Mesendoderm (in vitro differentiated cells): ENCODE measurements at regions not wholly inside any gene's neighbourhood (a gene's known extent, or its start where the extent isn't known, plus 50 kb on each side); places are given as distances from the start of the nearest gene placed in this dataset.

Source experiments
- DNase-seq: peaks from one replicate; pipeline ENCODE4 v3.0.0; 2013
- H2AK5ac ChIP-seq: 2 replicates; pipeline ENCODE4 v1.6.1; 2013; ENCODE audit warnings: low read length, inconsistent platforms
- H2BK120ac ChIP-seq: 2 replicates; pipeline ENCODE4 v1.6.1; 2013; ENCODE audit warnings: low read depth, mild to moderate bottlenecking, low read length, moderate library complexity, mixed read lengths
- H2BK15ac ChIP-seq: replicated peaks from 2 replicates; pipeline ENCODE4 v1.6.1; 2013; ENCODE audit warnings: low read depth, mild to moderate bottlenecking, moderate library complexity
- H2BK5ac ChIP-seq: 2 replicates; pipeline ENCODE4 v1.6.1; 2013; ENCODE audit warnings: low read length, inconsistent platforms
- H3K18ac ChIP-seq: 2 replicates; pipeline ENCODE4 v1.6.1; 2013; ENCODE audit warnings: mild to moderate bottlenecking, low read length, mixed read lengths
- H3K23ac ChIP-seq: one replicate; pipeline ENCODE4 v1.6.1; 2013; ENCODE audit warnings: low read length
- H3K27ac ChIP-seq: 2 replicates; pipeline ENCODE4 v1.5.1; 2013; ENCODE audit warnings: low read depth, mild to moderate bottlenecking, inconsistent platforms, low read length, moderate library complexity
- H3K27me3 ChIP-seq: 2 replicates; pipeline ENCODE4 v1.6.1; 2013; ENCODE audit warnings: low read length, control low read depth, mild to moderate bottlenecking, inconsistent platforms; ENCODE audit not compliant: insufficient read depth, poor library complexity
- H3K36me3 ChIP-seq: 2 replicates; pipeline ENCODE4 v1.6.1; 2013; ENCODE audit warnings: low read length, inconsistent platforms; ENCODE audit not compliant: control insufficient read depth, insufficient read depth
- H3K4ac ChIP-seq: one replicate; pipeline ENCODE4 v1.6.1; 2013; ENCODE audit warnings: low read depth, mild to moderate bottlenecking, low read length, moderate library complexity
- H3K4me1 ChIP-seq: 2 replicates; pipeline ENCODE4 v1.6.1; 2013; ENCODE audit warnings: low read depth, low read length, inconsistent platforms; ENCODE audit not compliant: control insufficient read depth
- H3K4me2 ChIP-seq: 2 replicates; pipeline ENCODE4 v1.6.1; 2013; ENCODE audit warnings: low read length
- H3K4me3 ChIP-seq: 2 replicates; pipeline ENCODE4 v1.5.1; 2013; ENCODE audit warnings: mild to moderate bottlenecking, low read length
- H3K56ac ChIP-seq: one replicate; pipeline ENCODE4 v1.6.1; 2013; ENCODE audit warnings: low read length
- H3K79me1 ChIP-seq: 2 replicates; pipeline ENCODE4 v1.6.1; 2013; ENCODE audit warnings: low read length, inconsistent platforms
- H3K79me2 ChIP-seq: 2 replicates; pipeline ENCODE4 v1.6.1; 2013; ENCODE audit warnings: mild to moderate bottlenecking, low read length; ENCODE audit not compliant: control insufficient read depth, insufficient read depth
- H3K9ac ChIP-seq: 2 replicates; pipeline ENCODE4 v1.6.1; 2013; ENCODE audit warnings: low read length, inconsistent platforms
- H4K5ac ChIP-seq: one replicate; pipeline ENCODE4 v1.6.1; 2013; ENCODE audit warnings: low read length
- H4K8ac ChIP-seq: one replicate; pipeline ENCODE4 v1.6.1; 2013; ENCODE audit warnings: low read depth, mild to moderate bottlenecking, control low read depth, low read length, moderate library complexity
- WGBS: extraction: QIAGEN DNeasy Blood & Tissue Kit; methylation state at CpG from one replicate; pipeline ENCODE4 v1.1.7; 2013; ENCODE audit warnings: low lambda C conversion rate, missing lambda C conversion rate; ENCODE audit not compliant: insufficient coverage; ENCODE audit errors: extremely low coverage; 5-methylcytosine and 5-hydroxymethylcytosine counted together

- H3K18ac ChIP-seq = no peak overlapping the region
- no peak overlapping the region for H3K4me3 ChIP-seq
- no peaks in the 10 kb centered on the region for H3K36me3 ChIP-seq
- H2BK15ac ChIP-seq = no peak overlapping the region
- H2BK120ac ChIP-seq = no peak overlapping the region
- DNase-seq = no peak
- no peak overlapping the region for H3K4me2 ChIP-seq
- no peaks in the 10 kb centered on the region for H3K27me3 ChIP-seq
- no peak overlapping the region for H2BK5ac ChIP-seq
- H3K79me2 ChIP-seq = no peaks in the 10 kb centered on the region
- no peak overlapping the region for H2AK5ac ChIP-seq
- no peak overlapping the region for H4K5ac ChIP-seq
- H3K23ac ChIP-seq = no peak overlapping the region
- no peak overlapping the region for H3K9ac ChIP-seq
- WGBS = no CpG with 5 or more reads among the region's 14 CpGs
- H3K27ac ChIP-seq = no peak overlapping the region
- no peaks in the 10 kb centered on the region for H3K79me1 ChIP-seq
- no peak overlapping the region for H3K56ac ChIP-seq
- H3K4ac ChIP-seq = peak overlapping the region; percentile 31
- H4K8ac ChIP-seq = no peak overlapping the region
- peaks cover 3% of the 10 kb centered on the region for H3K4me1 ChIP-seq
Measured at GRCh38 chr14:97298736-97299135, 501.6 kb downstream of the VRK1 start.

DNA sequence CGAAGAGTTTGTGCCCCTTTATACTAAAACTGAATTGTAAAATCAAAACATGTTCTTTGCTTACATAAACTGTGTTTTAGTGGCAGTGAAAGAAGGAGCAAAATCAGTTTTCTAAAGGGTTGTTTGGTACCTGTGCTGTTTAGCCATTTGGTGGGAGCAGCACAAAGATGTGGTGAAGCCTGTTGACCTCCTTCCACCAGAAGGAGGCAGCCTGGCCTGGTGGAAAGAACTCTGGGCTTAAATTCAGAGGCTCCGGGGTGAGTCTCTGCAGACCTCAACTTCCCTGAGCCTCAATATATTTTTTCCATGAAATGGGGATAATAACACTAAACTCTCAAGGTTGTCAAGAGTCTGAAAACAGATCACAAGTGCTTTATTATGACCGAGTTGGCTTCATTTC is 502.5 kb downstream of the VRK1 start:
- Histone ChIP-seq H2BK5ac (no peak overlapping the region), H3K27ac (no peak overlapping the region), H4K8ac (no peak overlapping the region), H3K56ac (no peak overlapping the region), H3K9ac (no peak overlapping the region), H3K79me2 (no peaks in the 10 kb centered on the region), H4K5ac (no peak overlapping the region), H3K36me3 (no peaks in the 10 kb centered on the region), H3K79me1 (no peaks in the 10 kb centered on the region), H3K4me3 (no peak overlapping the region), H3K18ac (no peak overlapping the region), H2AK5ac (no peak overlapping the region), H3K23ac (no peak overlapping the region), H3K4me1 (peaks cover 3% of the 10 kb centered on the region), H3K27me3 (no peaks in the 10 kb centered on the region), H2BK15ac (no peak overlapping the region), H3K4me2 (no peak overlapping the region), H3K4ac (no peak overlapping the region), H2BK120ac (no peak overlapping the region)
- peak; percentile 41 for DNase-seq
- no CpG with 5 or more reads among the region's 3 CpGs for WGBS

GRCh38 chr14:97301931-97302559 is 504.9 kb downstream of the VRK1 start:
- no peak overlapping the region for H2BK120ac ChIP-seq
- no peak overlapping the region for H4K8ac ChIP-seq
- H4K5ac ChIP-seq = no peak overlapping the region
- no CpG with 5 or more reads among the region's 4 CpGs for WGBS
- H3K27ac ChIP-seq = no peak overlapping the region
- no peak overlapping the region for H2AK5ac ChIP-seq
- no peaks in the 10 kb centered on the region for H3K79me2 ChIP-seq
- H3K18ac ChIP-seq = no peak overlapping the region
- H2BK5ac ChIP-seq = no peak overlapping the region
- H3K27me3 ChIP-seq = no peaks in the 10 kb centered on the region
- no peaks in the 10 kb centered on the region for H3K79me1 ChIP-seq
- H3K4me3 ChIP-seq = no peak overlapping the region
- DNase-seq = peak; percentile 65
- peak overlapping the region; percentile 10 for H3K56ac ChIP-seq
- H2BK15ac ChIP-seq = no peak overlapping the region
- H3K36me3 ChIP-seq = no peaks in the 10 kb centered on the region
- no peak overlapping the region for H3K4ac ChIP-seq
- no peak overlapping the region for H3K4me2 ChIP-seq
- no peak overlapping the region for H3K9ac ChIP-seq
- peaks cover 3% of the 10 kb centered on the region for H3K4me1 ChIP-seq
- H3K23ac ChIP-seq = no peak overlapping the region

GRCh38 chr14:97306133-97306759 is 509.1 kb downstream of the VRK1 start:
- Histone ChIP-seq H2BK120ac (no peak overlapping the region), H3K79me1 (no peaks in the 10 kb centered on the region)
- no CpG with 5 or more reads among the region's 3 CpGs for WGBS

DNA sequence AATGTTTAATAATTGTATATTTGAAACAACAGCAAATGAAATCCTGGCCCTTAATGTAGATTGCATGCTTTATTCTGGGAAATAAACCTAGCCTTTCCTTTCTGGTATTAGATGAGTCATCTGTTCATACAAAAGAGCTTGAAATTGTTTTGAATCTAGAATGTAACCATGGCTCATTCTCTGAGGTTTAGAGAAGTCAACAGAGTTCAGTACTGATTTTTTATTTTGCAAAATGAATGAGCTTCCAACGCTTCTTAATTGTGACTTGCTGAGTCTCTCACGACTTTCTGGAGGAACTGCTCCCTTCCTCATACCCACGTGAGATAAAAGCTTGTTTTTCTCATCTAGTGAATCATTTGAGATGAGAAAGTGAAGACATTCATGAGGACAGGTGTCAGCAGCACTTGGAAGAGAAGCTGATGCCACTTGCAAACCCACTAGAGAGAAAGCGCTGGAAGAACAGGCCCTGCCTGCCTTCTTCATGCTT is 509.6 kb downstream of the VRK1 start:
- H3K4me1 ChIP-seq = peaks cover 3% of the 10 kb centered on the region
- H2AK5ac ChIP-seq = no peak overlapping the region
- H4K8ac ChIP-seq = no peak overlapping the region
- H3K27ac ChIP-seq = no peak overlapping the region
- no peak overlapping the region for H2BK120ac ChIP-seq
- no peak overlapping the region for H3K56ac ChIP-seq
- no peak overlapping the region for H2BK5ac ChIP-seq
- H3K79me1 ChIP-seq = no peaks in the 10 kb centered on the region
- H3K4ac ChIP-seq = no peak overlapping the region
- no peak overlapping the region for H3K4me2 ChIP-seq
- H4K5ac ChIP-seq = no peak overlapping the region
- no peak overlapping the region for H3K4me3 ChIP-seq
- no CpG with 5 or more reads among the region's 4 CpGs for WGBS
- no peaks in the 10 kb centered on the region for H3K27me3 ChIP-seq
- H2BK15ac ChIP-seq = no peak overlapping the region
- H3K79me2 ChIP-seq = no peaks in the 10 kb centered on the region
- H3K36me3 ChIP-seq = no peaks in the 10 kb centered on the region
- no peak overlapping the region for H3K9ac ChIP-seq
- no peak overlapping the region for H3K23ac ChIP-seq
- DNase-seq = no peak
- H3K18ac ChIP-seq = no peak overlapping the region

More at GRCh38 chr14:97306133-97306759, 509.1 kb downstream of the VRK1 start:
- H3K4me1 ChIP-seq = peaks cover 3% of the 10 kb centered on the region
- H3K27me3 ChIP-seq = no peaks in the 10 kb centered on the region
- no peak overlapping the region for H3K4me3 ChIP-seq
- no peak overlapping the region for H3K56ac ChIP-seq
- DNase-seq = no peak
- no peak overlapping the region for H3K9ac ChIP-seq
- H2BK5ac ChIP-seq = no peak overlapping the region
- H3K4me2 ChIP-seq = no peak overlapping the region
- H3K27ac ChIP-seq = no peak overlapping the region
- H2BK15ac ChIP-seq = no peak overlapping the region
- no peak overlapping the region for H3K4ac ChIP-seq
- no peak overlapping the region for H4K8ac ChIP-seq
- H3K23ac ChIP-seq = no peak overlapping the region
- H4K5ac ChIP-seq = no peak overlapping the region
- no peak overlapping the region for H2AK5ac ChIP-seq
- H3K36me3 ChIP-seq = no peaks in the 10 kb centered on the region
- no peak overlapping the region for H3K18ac ChIP-seq
- H3K79me2 ChIP-seq = no peaks in the 10 kb centered on the region
